HL-60 (cell line): ENCODE measurements at regions not wholly inside any gene's neighbourhood (a gene's known extent, or its start where the extent isn't known, plus 50 kb on each side); places are given as distances from the start of the nearest gene placed in this dataset.

Experiments used
- GABPA ChIP-seq: IDR thresholded peaks from 2 replicates; pipeline ENCODE4 v1.6.1; 2012; ENCODE audit warnings: low read depth
- POLR2AphosphoS5 ChIP-seq: IDR thresholded peaks from 2 replicates; pipeline ENCODE4 v1.6.1; 2012; ENCODE audit warnings: low read depth
- TF ChIP-seq, protein P1 (sequence below): IDR thresholded peaks from one replicate; pipeline ENCODE4 v1.5.1; 2011; ENCODE audit warnings: low read length, control low read depth, inconsistent platforms; ENCODE audit not compliant: insufficient read depth
- TF ChIP-seq, protein P2 (sequence below): IDR thresholded peaks from 2 replicates; pipeline ENCODE4 v1.6.1; 2012; ENCODE audit warnings: low read depth; ENCODE audit not compliant: insufficient replicate concordance

DNA sequence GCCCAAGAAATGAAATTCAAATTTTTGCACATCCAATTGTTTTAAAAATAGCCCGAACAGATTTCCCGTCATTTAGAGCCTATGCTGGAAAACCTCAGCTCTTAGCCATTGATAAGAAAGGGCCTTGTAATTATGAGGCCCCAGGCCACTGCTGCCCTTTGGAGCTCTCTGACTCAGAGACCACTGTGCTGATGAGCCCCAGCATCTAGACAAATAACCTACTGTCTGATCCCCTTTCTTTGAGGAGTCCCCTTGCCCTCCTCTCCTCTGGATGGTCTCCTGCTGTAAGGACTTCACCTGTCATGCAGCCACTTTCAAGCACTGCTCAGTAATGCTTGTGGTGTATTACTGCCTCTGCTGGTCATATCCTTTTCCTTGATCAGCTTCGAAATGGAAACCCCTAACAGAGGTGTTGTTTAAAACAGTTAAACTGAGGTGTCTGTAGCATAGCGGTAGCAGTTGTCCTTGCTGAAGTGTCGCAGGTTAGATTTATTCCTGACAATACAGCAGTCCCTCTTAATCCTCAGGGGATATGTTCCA lies 159.9 kb upstream of the SRRM4 start:
- TF ChIP-seq, protein P1, sequence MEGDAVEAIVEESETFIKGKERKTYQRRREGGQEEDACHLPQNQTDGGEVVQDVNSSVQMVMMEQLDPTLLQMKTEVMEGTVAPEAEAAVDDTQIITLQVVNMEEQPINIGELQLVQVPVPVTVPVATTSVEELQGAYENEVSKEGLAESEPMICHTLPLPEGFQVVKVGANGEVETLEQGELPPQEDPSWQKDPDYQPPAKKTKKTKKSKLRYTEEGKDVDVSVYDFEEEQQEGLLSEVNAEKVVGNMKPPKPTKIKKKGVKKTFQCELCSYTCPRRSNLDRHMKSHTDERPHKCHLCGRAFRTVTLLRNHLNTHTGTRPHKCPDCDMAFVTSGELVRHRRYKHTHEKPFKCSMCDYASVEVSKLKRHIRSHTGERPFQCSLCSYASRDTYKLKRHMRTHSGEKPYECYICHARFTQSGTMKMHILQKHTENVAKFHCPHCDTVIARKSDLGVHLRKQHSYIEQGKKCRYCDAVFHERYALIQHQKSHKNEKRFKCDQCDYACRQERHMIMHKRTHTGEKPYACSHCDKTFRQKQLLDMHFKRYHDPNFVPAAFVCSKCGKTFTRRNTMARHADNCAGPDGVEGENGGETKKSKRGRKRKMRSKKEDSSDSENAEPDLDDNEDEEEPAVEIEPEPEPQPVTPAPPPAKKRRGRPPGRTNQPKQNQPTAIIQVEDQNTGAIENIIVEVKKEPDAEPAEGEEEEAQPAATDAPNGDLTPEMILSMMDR = no peak
- TF ChIP-seq POLR2AphosphoS5 (no peak), GABPA (no peak)
- TF ChIP-seq, protein P2, sequence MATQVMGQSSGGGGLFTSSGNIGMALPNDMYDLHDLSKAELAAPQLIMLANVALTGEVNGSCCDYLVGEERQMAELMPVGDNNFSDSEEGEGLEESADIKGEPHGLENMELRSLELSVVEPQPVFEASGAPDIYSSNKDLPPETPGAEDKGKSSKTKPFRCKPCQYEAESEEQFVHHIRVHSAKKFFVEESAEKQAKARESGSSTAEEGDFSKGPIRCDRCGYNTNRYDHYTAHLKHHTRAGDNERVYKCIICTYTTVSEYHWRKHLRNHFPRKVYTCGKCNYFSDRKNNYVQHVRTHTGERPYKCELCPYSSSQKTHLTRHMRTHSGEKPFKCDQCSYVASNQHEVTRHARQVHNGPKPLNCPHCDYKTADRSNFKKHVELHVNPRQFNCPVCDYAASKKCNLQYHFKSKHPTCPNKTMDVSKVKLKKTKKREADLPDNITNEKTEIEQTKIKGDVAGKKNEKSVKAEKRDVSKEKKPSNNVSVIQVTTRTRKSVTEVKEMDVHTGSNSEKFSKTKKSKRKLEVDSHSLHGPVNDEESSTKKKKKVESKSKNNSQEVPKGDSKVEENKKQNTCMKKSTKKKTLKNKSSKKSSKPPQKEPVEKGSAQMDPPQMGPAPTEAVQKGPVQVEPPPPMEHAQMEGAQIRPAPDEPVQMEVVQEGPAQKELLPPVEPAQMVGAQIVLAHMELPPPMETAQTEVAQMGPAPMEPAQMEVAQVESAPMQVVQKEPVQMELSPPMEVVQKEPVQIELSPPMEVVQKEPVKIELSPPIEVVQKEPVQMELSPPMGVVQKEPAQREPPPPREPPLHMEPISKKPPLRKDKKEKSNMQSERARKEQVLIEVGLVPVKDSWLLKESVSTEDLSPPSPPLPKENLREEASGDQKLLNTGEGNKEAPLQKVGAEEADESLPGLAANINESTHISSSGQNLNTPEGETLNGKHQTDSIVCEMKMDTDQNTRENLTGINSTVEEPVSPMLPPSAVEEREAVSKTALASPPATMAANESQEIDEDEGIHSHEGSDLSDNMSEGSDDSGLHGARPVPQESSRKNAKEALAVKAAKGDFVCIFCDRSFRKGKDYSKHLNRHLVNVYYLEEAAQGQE = no peak
